ENCODE measurements at regions not wholly inside any gene's neighbourhood (a gene's known extent, or its start where the extent isn't known, plus 50 kb on each side); places are given as distances from the start of the nearest gene placed in this dataset.

- DNase-seq: no peak
These were observed 185.6 kb upstream of the CST7 start for GRCh38 chr20:24763386-24764026.

- DNase-seq: no peak
These were observed 184.9 kb upstream of the CST7 start for GRCh38 chr20:24764027-24764793.

- DNase-seq: no peak
These were observed 184.3 kb upstream of the CST7 start for GRCh38 chr20:24764794-24765202.

- DNase-seq: no peak
These were observed 183.5 kb upstream of the CST7 start for GRCh38 chr20:24765316-24766142.

GRCh38 chr20:24766143-24766527 lies 182.9 kb upstream of the CST7 start:
- no peak for DNase-seq

- DNase-seq: no peak
These were observed 182.0 kb upstream of the CST7 start for GRCh38 chr20:24766826-24767622.

GRCh38 chr20:24767623-24768100 lies 181.4 kb upstream of the CST7 start:
- no peak for DNase-seq

GRCh38 chr20:24768201-24768636 lies 180.8 kb upstream of the CST7 start:
- DNase-seq: no peak

GRCh38 chr20:24768713-24769601 lies 180.1 kb upstream of the CST7 start:
- DNase-seq: no peak

GRCh38 chr20:24769878-24770627 lies 179.0 kb upstream of the CST7 start:
- DNase-seq: no peak

- DNase-seq: no peak
These were observed 178.2 kb upstream of the CST7 start for GRCh38 chr20:24770628-24771541.

- no peak for DNase-seq
These were observed 177.5 kb upstream of the CST7 start for GRCh38 chr20:24771542-24772061.

GRCh38 chr20:24772667-24773066 lies 176.4 kb upstream of the CST7 start:
- no peak for DNase-seq

GRCh38 chr20:24773168-24773567 lies 175.9 kb upstream of the CST7 start:
- DNase-seq: no peak

- DNase-seq: no peak
These were observed 175.3 kb upstream of the CST7 start for GRCh38 chr20:24773751-24774201.

GRCh38 chr20:24775966-24776365 lies 173.1 kb upstream of the CST7 start:
- no peak for DNase-seq

- no peak for DNase-seq
These were observed 172.3 kb upstream of the CST7 start for GRCh38 chr20:24776755-24777271.

GRCh38 chr20:24777746-24778145 lies 171.3 kb upstream of the CST7 start:
- DNase-seq: no peak

GRCh38 chr20:24778585-24779031 lies 170.5 kb upstream of the CST7 start:
- DNase-seq: peak; percentile 5
